ENCODE measurements at regions not wholly inside any gene's neighbourhood (a gene's known extent, or its start where the extent isn't known, plus 50 kb on each side); places are given as distances from the start of the nearest gene placed in this dataset.
A peak's percentile ranks its signal among the peaks of the same experiment; 100 is the strongest.

- Histone ChIP-seq H3K4me1 (no peaks in the 10 kb centered on the region), H3K9me3 (no peaks in the 10 kb centered on the region), H3K27ac (peak overlapping the region; percentile 58 to 85), H3K4me3 (peak overlapping the region in 1 of 2 donors; percentile 45), H3K27me3 (peaks cover 0 to 3% of the 10 kb centered on the region in 2 donors), H3K36me3 (no peaks in the 10 kb centered on the region)
- TF ChIP-seq POLR2A (IDR thresholded peaks at IDR 0.05) (no peak), CTCF (IDR thresholded peaks at IDR 0.05) (no peak)
- intact Hi-C loops (cut with DNase I; ENCODE audit: low total_unique reads), result no loop called here
- DNase-seq, result no peak
Observed at GRCh38 chrX:40157228-40158035, 59.7 kb upstream of the BCOR start.

DNA sequence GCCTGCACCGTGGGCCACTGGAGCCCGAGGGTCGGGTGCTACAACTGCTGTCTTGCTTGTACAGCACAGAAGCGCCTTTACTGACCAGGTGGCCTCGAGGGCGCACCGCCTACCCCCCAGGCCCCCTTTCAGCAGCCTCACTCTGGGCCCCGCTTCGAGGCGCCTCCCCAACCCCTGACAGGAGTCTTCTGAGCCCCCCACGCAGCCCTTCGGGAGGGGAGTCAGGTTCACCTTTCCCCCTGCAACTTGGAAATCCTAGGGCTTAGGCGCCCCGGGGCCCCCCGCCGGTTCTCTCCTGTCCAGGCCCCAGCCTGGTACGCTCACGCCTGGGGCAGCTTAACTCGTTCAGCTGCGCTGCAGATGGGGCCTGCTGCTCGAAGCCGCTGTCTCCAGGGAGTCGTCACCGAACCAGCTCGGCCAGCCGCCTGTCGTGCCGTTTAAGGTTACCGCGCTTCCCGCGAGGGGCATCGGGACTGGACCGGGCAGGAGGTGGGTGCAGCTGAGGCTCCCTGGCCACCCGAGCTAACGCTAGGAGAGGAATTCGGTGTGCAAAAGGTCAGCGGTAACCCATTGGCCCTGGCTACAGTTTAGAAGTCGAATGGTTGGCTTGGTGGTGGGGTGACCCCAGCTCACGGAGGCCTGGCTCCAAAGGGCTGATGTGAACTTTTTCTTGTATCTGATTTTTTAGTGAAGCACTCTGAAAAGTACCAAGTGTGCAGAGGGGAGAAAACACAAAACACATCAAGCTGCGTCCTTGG is 58.9 kb upstream of the BCOR start:
- intact Hi-C loops (cut with DNase I; ENCODE audit: low total_unique reads), result no loop called here

GRCh38 chrX:40155589-40156469 is 58.1 kb upstream of the BCOR start:
- peak in 1 of 2 donors; percentile 42 for DNase-seq

More for the DNA sequence above, 58.9 kb upstream of the BCOR start:
- Histone ChIP-seq H3K4me1 (no peaks in the 10 kb centered on the region), H3K36me3 (no peaks in the 10 kb centered on the region), H3K27ac (no peak overlapping the region), H3K9me3 (no peaks in the 10 kb centered on the region), H3K4me3 (no peak overlapping the region), H3K27me3 (peaks cover 0 to 3% of the 10 kb centered on the region in 2 donors)
- no peak for DNase-seq
- TF ChIP-seq CTCF (IDR thresholded peaks at IDR 0.05) (no peak), POLR2A (IDR thresholded peaks at IDR 0.05) (no peak)

DNA sequence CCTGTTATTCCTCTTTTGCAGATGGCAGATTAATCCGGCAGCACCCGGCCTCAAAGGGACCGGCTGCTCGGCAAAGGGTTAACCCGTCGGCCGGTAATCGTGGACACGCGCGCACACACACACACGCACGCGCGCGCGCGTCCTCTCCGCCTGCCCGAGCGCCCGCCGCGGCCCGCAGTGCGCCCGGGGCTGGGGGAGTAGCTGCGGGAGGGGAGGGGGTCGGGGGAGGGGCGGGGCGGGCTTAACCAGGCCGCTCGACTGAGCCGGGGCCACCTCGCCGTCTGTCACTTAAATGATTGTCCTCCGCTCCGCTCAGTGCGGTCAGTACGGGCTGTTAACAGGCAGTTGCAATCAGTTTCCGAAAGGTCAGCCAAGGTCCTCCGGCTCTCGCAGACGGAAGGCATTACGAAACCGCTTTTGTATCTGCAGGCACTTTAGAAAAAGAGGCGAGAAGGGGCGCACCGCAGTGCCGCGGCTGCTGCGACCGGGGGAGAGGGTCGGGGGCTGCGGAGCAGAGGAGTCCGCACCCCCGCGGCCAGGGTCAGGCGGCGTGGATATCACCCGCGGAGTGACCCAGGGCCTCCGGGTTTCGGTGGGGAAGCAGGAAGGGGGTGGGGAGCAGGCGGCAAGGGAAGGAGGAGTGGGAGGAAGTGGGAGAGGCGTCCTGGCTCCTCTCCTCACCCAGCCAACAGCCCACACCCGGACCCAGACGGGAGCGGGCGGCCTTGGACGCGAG is 57.3 kb upstream of the BCOR start:
- no peaks in the 10 kb centered on the region for H3K4me1 ChIP-seq
- intact Hi-C loops (cut with DNase I; ENCODE audit: low total_unique reads), result loop anchor here (5.0 kb wide), 1 partner anchor 48 kb away; no protein-coding TSS in a partner anchor
- peak; percentile 76 to 86 for DNase-seq

More at GRCh38 chrX:40155589-40156469, 58.1 kb upstream of the BCOR start:
- intact Hi-C loops (cut with DNase I; ENCODE audit: low total_unique reads), result no loop called here
- Histone ChIP-seq H3K4me3 (peak overlapping the region; percentile 3 to 45), H3K36me3 (no peaks in the 10 kb centered on the region), H3K27me3 (peaks cover 0 to 3% of the 10 kb centered on the region in 2 donors), H3K9me3 (no peaks in the 10 kb centered on the region), H3K27ac (peak overlapping the region; percentile 42 to 80), H3K4me1 (no peaks in the 10 kb centered on the region)
- TF ChIP-seq CTCF (IDR thresholded peaks at IDR 0.05) (no peak), POLR2A (IDR thresholded peaks at IDR 0.05) (no peak)

More for the DNA sequence above, 57.3 kb upstream of the BCOR start:
- Histone ChIP-seq H3K9me3 (no peaks in the 10 kb centered on the region), H3K4me3 (peak overlapping the region; percentile 3 to 45), H3K27me3 (peaks cover 0 to 3% of the 10 kb centered on the region in 2 donors), H3K27ac (peak overlapping the region; percentile 42 to 80), H3K36me3 (no peaks in the 10 kb centered on the region)
- TF ChIP-seq CTCF (IDR thresholded peaks at IDR 0.05), result no peak
- no peak for TF ChIP-seq POLR2A (IDR thresholded peaks at IDR 0.05)

Measured in uterus (tissue), 3 donors.